H9 (cell line): ENCODE measurements at regions not wholly inside any gene's neighbourhood (a gene's known extent, or its start where the extent isn't known, plus 50 kb on each side); places are given as distances from the start of the nearest gene placed in this dataset.

Source experiments
- DNase-seq: peaks from one replicate; pipeline ENCODE4 v3.0.0-alpha.2; 2017
- H2AFZ ChIP-seq: one replicate; pipeline ENCODE4 v1.6.1; 2013; ENCODE audit warnings: mild to moderate bottlenecking, low read length, control low read depth, moderate library complexity
- H2AK5ac ChIP-seq: 2 replicates; pipeline ENCODE4 v1.6.1; 2013; ENCODE audit warnings: low read length, control low read depth, mixed read lengths; ENCODE audit not compliant: insufficient read length
- H2BK120ac ChIP-seq: one replicate; pipeline ENCODE4 v1.6.1; 2013; ENCODE audit warnings: low read depth, mild to moderate bottlenecking, low read length, control low read depth, inconsistent platforms; ENCODE audit not compliant: poor library complexity, severe bottlenecking
- H2BK12ac ChIP-seq: 2 replicates; pipeline ENCODE4 v1.6.1; 2013; ENCODE audit warnings: low read length, control low read depth, mixed read lengths, low read depth; ENCODE audit not compliant: insufficient read length
- H2BK15ac ChIP-seq: 2 replicates; pipeline ENCODE4 v1.6.1; 2013; ENCODE audit warnings: low read depth, low read length, control low read depth
- H2BK20ac ChIP-seq: one replicate; pipeline ENCODE4 v1.6.1; 2013; ENCODE audit warnings: low read depth, mild to moderate bottlenecking, low read length, control low read depth, inconsistent platforms; ENCODE audit not compliant: poor library complexity, severe bottlenecking
- H2BK5ac ChIP-seq: 2 replicates; pipeline ENCODE4 v1.6.1; 2013; ENCODE audit warnings: low read length, control low read depth, mixed read lengths; ENCODE audit not compliant: insufficient read length
- H3K14ac ChIP-seq: 2 replicates; pipeline ENCODE4 v1.6.1; 2013; ENCODE audit warnings: low read length, control low read depth; ENCODE audit not compliant: insufficient read depth
- H3K18ac ChIP-seq: 2 replicates; pipeline ENCODE4 v1.6.1; 2013; ENCODE audit warnings: low read depth, mild to moderate bottlenecking, mixed read lengths, low read length, control low read depth; ENCODE audit not compliant: insufficient read length
- H3K23ac ChIP-seq: 2 replicates; pipeline ENCODE4 v1.6.1; 2013; ENCODE audit warnings: low read length, control low read depth, mixed read lengths, low read depth; ENCODE audit not compliant: insufficient read length
- H3K23me2 ChIP-seq: 2 replicates; pipeline ENCODE4 v1.6.1; 2013; ENCODE audit warnings: low read depth, mild to moderate bottlenecking, mixed read lengths, low read length, control low read depth; ENCODE audit not compliant: insufficient read length, poor library complexity, severe bottlenecking
- H3K27ac ChIP-seq: 2 replicates; pipeline ENCODE4 v1.5.1; 2013; ENCODE audit warnings: low read length, control low read depth, mixed read lengths, low read depth; ENCODE audit not compliant: insufficient read length
- H3K27me3 ChIP-seq: 2 replicates; pipeline ENCODE4 v1.6.1; 2013; ENCODE audit warnings: low read length, control low read depth, inconsistent platforms; ENCODE audit not compliant: insufficient read depth
- H3K4ac ChIP-seq: 2 replicates; pipeline ENCODE4 v1.6.1; 2013; ENCODE audit warnings: low read depth, mild to moderate bottlenecking, control low read depth, inconsistent platforms, low read length, moderate library complexity
- H3K4me1 ChIP-seq: 2 replicates; pipeline ENCODE4 v1.6.1; 2013; ENCODE audit warnings: low read length, control low read depth, inconsistent platforms; ENCODE audit not compliant: insufficient read depth
- H3K4me2 ChIP-seq: 2 replicates; pipeline ENCODE4 v1.6.1; 2013; ENCODE audit warnings: low read length, control low read depth, mixed read lengths; ENCODE audit not compliant: insufficient read length, insufficient read depth
- H3K56ac ChIP-seq: 2 replicates; pipeline ENCODE4 v1.6.1; 2013; ENCODE audit warnings: low read depth, mild to moderate bottlenecking, mixed read lengths, low read length, control low read depth; ENCODE audit not compliant: insufficient read length
- H3K79me1 ChIP-seq: 2 replicates; pipeline ENCODE4 v1.6.1; 2013; ENCODE audit warnings: low read depth, mild to moderate bottlenecking, moderate library complexity, low read length, control low read depth, inconsistent platforms; ENCODE audit not compliant: insufficient read depth, poor library complexity, severe bottlenecking
- H3K79me2 ChIP-seq: 2 replicates; pipeline ENCODE4 v1.6.1; 2013; ENCODE audit warnings: low read length, control low read depth, inconsistent platforms; ENCODE audit not compliant: insufficient read depth
- H3K9ac ChIP-seq: 2 replicates; pipeline ENCODE4 v1.6.1; 2013; ENCODE audit warnings: low read length, control low read depth, mixed read lengths; ENCODE audit not compliant: insufficient read length; ENCODE audit errors: extremely low read depth
- H3K9me3 ChIP-seq: one replicate; pipeline ENCODE4 v1.6.1; 2013; ENCODE audit warnings: low read depth, low read length, inconsistent platforms; ENCODE audit not compliant: control insufficient read depth
- H3T11ph ChIP-seq: one replicate; pipeline ENCODE4 v1.6.1; 2013; ENCODE audit warnings: mild to moderate bottlenecking, low read length, control low read depth, inconsistent platforms
- H4K20me1 ChIP-seq: one replicate; pipeline ENCODE4 v1.6.1; 2013; ENCODE audit not compliant: control insufficient read depth, insufficient read length, insufficient read depth
- H4K5ac ChIP-seq: 2 replicates; pipeline ENCODE4 v1.6.1; 2013; ENCODE audit warnings: low read depth, mild to moderate bottlenecking, mixed read lengths, low read length, control low read depth; ENCODE audit not compliant: insufficient read length
- H4K8ac ChIP-seq: replicated peaks from 2 replicates; pipeline ENCODE4 v1.6.1; 2013; ENCODE audit warnings: low read length, control low read depth, mixed read lengths, low read depth; ENCODE audit not compliant: insufficient read length
- H4K91ac ChIP-seq: 2 replicates; pipeline ENCODE4 v1.6.1; 2013; ENCODE audit warnings: low read depth, mild to moderate bottlenecking, moderate library complexity, mixed read lengths, low read length, control low read depth; ENCODE audit not compliant: insufficient read length
- H3K27ac Mint-ChIP-seq, 3 experiments: 2 replicates in 2 of 3; 3 replicates in 1 of 3; pipeline ENCODE4 v1.8.0; 2020 to 2021; ENCODE audit warnings: mixed read lengths in 3 of 3, mild to moderate bottlenecking in 1 of 3, moderate library complexity in 1 of 3
- H3K27me3 Mint-ChIP-seq: 2 replicates; pipeline ENCODE4 v1.8.0; 2021; ENCODE audit warnings: low read depth, mild to moderate bottlenecking, moderate library complexity, mixed read lengths
- H3K36me3 Mint-ChIP-seq, 3 experiments: 2 replicates in 2 of 3; 3 replicates in 1 of 3; pipeline ENCODE4 v1.8.0; 2020 to 2021; ENCODE audit warnings: low read depth in 3 of 3, mixed read lengths in 3 of 3; ENCODE audit not compliant: insufficient read depth in 1 of 3
- H3K4me1 Mint-ChIP-seq, 2 experiments: 2 replicates each; pipeline ENCODE4 v1.8.0; 2020; ENCODE audit warnings: mixed read lengths in 2 of 2
- H3K4me3 Mint-ChIP-seq, 2 experiments: 2 replicates in 1 of 2; 3 replicates in 1 of 2; pipeline ENCODE4 v1.8.0; 2020 to 2021; ENCODE audit warnings: mild to moderate bottlenecking in 2 of 2, mixed read lengths in 2 of 2, moderate library complexity in 1 of 2
- H3K9me3 Mint-ChIP-seq, 2 experiments: 2 replicates in 1 of 2; 3 replicates in 1 of 2; pipeline ENCODE4 v1.8.0; 2020; ENCODE audit warnings: mild to moderate bottlenecking in 2 of 2, mixed read lengths in 2 of 2, moderate library complexity in 1 of 2
- WGBS: extraction: QIAGEN DNeasy Blood & Tissue Kit; methylation state at CpG from one replicate; pipeline ENCODE4 v1.1.7; 2013; ENCODE audit warnings: missing lambda C conversion rate, low lambda C conversion rate, mixed read lengths; ENCODE audit not compliant: insufficient read length; ENCODE audit errors: extremely low coverage; 5-methylcytosine and 5-hydroxymethylcytosine counted together
- TF ChIP-seq, protein P1 (sequence below): fragments of 200-600 bp; sonication (generic); conservative IDR thresholded peaks from 3 replicates; pipeline ENCODE4 v1.8.0; 2021; ENCODE audit warnings: antibody characterized with exemption, mild to moderate bottlenecking

- no peak overlapping the region for H3K56ac ChIP-seq
- no peak overlapping the region for H3K14ac ChIP-seq
- Mint-ChIP-seq H3K27me3 (peaks cover 2% of the 10 kb centered on the region), H3K36me3 (peaks cover 0 to 8% (median 2%) of the 10 kb centered on the region in 3 experiments; a peak in 3 of 7 replicates), H3K9me3 (peaks cover 6 to 8% of the 10 kb centered on the region in 2 experiments; a peak in 3 of 5 replicates), H3K4me3 (no peak overlapping the region; a peak in 1 of 5 replicates), H3K27ac (no peak overlapping the region), H3K4me1 (no peaks in the 10 kb centered on the region)
- H4K8ac ChIP-seq, result no peak overlapping the region
- H2AFZ ChIP-seq, result no peak overlapping the region
- H3K27ac ChIP-seq, result no peak overlapping the region
- TF ChIP-seq, protein P1, sequence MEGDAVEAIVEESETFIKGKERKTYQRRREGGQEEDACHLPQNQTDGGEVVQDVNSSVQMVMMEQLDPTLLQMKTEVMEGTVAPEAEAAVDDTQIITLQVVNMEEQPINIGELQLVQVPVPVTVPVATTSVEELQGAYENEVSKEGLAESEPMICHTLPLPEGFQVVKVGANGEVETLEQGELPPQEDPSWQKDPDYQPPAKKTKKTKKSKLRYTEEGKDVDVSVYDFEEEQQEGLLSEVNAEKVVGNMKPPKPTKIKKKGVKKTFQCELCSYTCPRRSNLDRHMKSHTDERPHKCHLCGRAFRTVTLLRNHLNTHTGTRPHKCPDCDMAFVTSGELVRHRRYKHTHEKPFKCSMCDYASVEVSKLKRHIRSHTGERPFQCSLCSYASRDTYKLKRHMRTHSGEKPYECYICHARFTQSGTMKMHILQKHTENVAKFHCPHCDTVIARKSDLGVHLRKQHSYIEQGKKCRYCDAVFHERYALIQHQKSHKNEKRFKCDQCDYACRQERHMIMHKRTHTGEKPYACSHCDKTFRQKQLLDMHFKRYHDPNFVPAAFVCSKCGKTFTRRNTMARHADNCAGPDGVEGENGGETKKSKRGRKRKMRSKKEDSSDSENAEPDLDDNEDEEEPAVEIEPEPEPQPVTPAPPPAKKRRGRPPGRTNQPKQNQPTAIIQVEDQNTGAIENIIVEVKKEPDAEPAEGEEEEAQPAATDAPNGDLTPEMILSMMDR, result no peak
- H4K5ac ChIP-seq, result no peak overlapping the region
- H3K9me3 ChIP-seq, result no peaks in the 10 kb centered on the region
- H3T11ph ChIP-seq, result no peak overlapping the region
- H3K23ac ChIP-seq, result no peak overlapping the region
- H3K23me2 ChIP-seq, result no peaks in the 10 kb centered on the region
- H3K79me2 ChIP-seq, result no peaks in the 10 kb centered on the region
- WGBS, result no CpG with 5 or more reads among the region's 7 CpGs
- no peak overlapping the region for H2BK5ac ChIP-seq
- H3K79me1 ChIP-seq, result no peaks in the 10 kb centered on the region
- H3K4me2 ChIP-seq, result no peak overlapping the region
- DNase-seq, result no peak
- no peaks in the 10 kb centered on the region for H3K4me1 ChIP-seq
- no peaks in the 10 kb centered on the region for H3K27me3 ChIP-seq
- no peak overlapping the region for H2AK5ac ChIP-seq
- H4K20me1 ChIP-seq, result no peaks in the 10 kb centered on the region
- no peak overlapping the region for H4K91ac ChIP-seq
- no peak overlapping the region for H3K9ac ChIP-seq
- H2BK20ac ChIP-seq, result no peak overlapping the region
- no peak overlapping the region for H2BK120ac ChIP-seq
- H3K18ac ChIP-seq, result no peak overlapping the region
- no peak overlapping the region for H3K4ac ChIP-seq
- no peak overlapping the region for H2BK12ac ChIP-seq
- no peak overlapping the region for H2BK15ac ChIP-seq
These were observed 84.3 kb upstream of the MPP7 start for GRCh38 chr10:28387140-28387539.
